DMS79 treated with DMSO at 0.1 percent for 48 hours (cell line): ENCODE measurements at regions not wholly inside any gene's neighbourhood (a gene's known extent, or its start where the extent isn't known, plus 50 kb on each side); places are given as distances from the start of the nearest gene placed in this dataset.

Experiments
- DNase-seq: peaks from one replicate; lab custom pipeline; 2025; lab: John Stamatoyannopoulos, UW

GRCh38 chr10:128898133-128898915, 568.7 kb upstream of the MGMT start:
- DNase-seq: peak; percentile 12

GRCh38 chr10:128898916-128899195, 568.2 kb upstream of the MGMT start:
- DNase-seq: no peak

GRCh38 chr10:128900456-128900855, 566.6 kb upstream of the MGMT start:
- no peak for DNase-seq

- DNase-seq: no peak
Measured at GRCh38 chr10:128901236-128901635, 565.8 kb upstream of the MGMT start.

- DNase-seq: no peak
Measured at GRCh38 chr10:128902031-128902710, 564.9 kb upstream of the MGMT start.

- no peak for DNase-seq
Measured at GRCh38 chr10:128907155-128907941, 559.7 kb upstream of the MGMT start.

GRCh38 chr10:128908099-128908498, 558.9 kb upstream of the MGMT start:
- no peak for DNase-seq

GRCh38 chr10:128908499-128908898, 558.5 kb upstream of the MGMT start:
- no peak for DNase-seq

- peak; percentile 3 for DNase-seq
Measured at GRCh38 chr10:128912568-128913311, 554.3 kb upstream of the MGMT start.

- no peak for DNase-seq
Measured at GRCh38 chr10:128914681-128915080, 552.4 kb upstream of the MGMT start.

- no peak for DNase-seq
Measured at GRCh38 chr10:128915630-128916029, 551.4 kb upstream of the MGMT start.

GRCh38 chr10:128916383-128916782, 550.7 kb upstream of the MGMT start:
- DNase-seq: no peak

- DNase-seq: no peak
Measured at GRCh38 chr10:128921389-128922022, 545.5 kb upstream of the MGMT start.

GRCh38 chr10:128922172-128922571, 544.9 kb upstream of the MGMT start:
- no peak for DNase-seq

- no peak for DNase-seq
Measured at GRCh38 chr10:128922619-128923196, 544.3 kb upstream of the MGMT start.

- DNase-seq: no peak
Measured at GRCh38 chr10:128924918-128925317, 542.1 kb upstream of the MGMT start.

- no peak for DNase-seq
Measured at GRCh38 chr10:128926711-128927110, 540.3 kb upstream of the MGMT start.

GRCh38 chr10:128927497-128928161, 539.4 kb upstream of the MGMT start:
- DNase-seq: peak; percentile 14

- DNase-seq: no peak
Measured at GRCh38 chr10:128928231-128928836, 538.7 kb upstream of the MGMT start.

- DNase-seq: no peak
Measured at GRCh38 chr10:128929131-128929530, 537.9 kb upstream of the MGMT start.
